H9 (cell line): ENCODE measurements at regions not wholly inside any gene's neighbourhood (a gene's known extent, or its start where the extent isn't known, plus 50 kb on each side); places are given as distances from the start of the nearest gene placed in this dataset.

ENCODE experiments used
- DNase-seq: peaks from one replicate; pipeline ENCODE4 v3.0.0-alpha.2; 2017
- H2AFZ ChIP-seq: one replicate; pipeline ENCODE4 v1.6.1; 2013; ENCODE audit warnings: mild to moderate bottlenecking, low read length, control low read depth, moderate library complexity
- H2AK5ac ChIP-seq: 2 replicates; pipeline ENCODE4 v1.6.1; 2013; ENCODE audit warnings: low read length, control low read depth, mixed read lengths; ENCODE audit not compliant: insufficient read length
- H2BK120ac ChIP-seq: one replicate; pipeline ENCODE4 v1.6.1; 2013; ENCODE audit warnings: low read depth, mild to moderate bottlenecking, low read length, control low read depth, inconsistent platforms; ENCODE audit not compliant: poor library complexity, severe bottlenecking
- H2BK12ac ChIP-seq: 2 replicates; pipeline ENCODE4 v1.6.1; 2013; ENCODE audit warnings: low read length, control low read depth, mixed read lengths, low read depth; ENCODE audit not compliant: insufficient read length
- H2BK15ac ChIP-seq: 2 replicates; pipeline ENCODE4 v1.6.1; 2013; ENCODE audit warnings: low read depth, low read length, control low read depth
- H2BK20ac ChIP-seq: one replicate; pipeline ENCODE4 v1.6.1; 2013; ENCODE audit warnings: low read depth, mild to moderate bottlenecking, low read length, control low read depth, inconsistent platforms; ENCODE audit not compliant: poor library complexity, severe bottlenecking
- H2BK5ac ChIP-seq: 2 replicates; pipeline ENCODE4 v1.6.1; 2013; ENCODE audit warnings: low read length, control low read depth, mixed read lengths; ENCODE audit not compliant: insufficient read length
- H3K14ac ChIP-seq: 2 replicates; pipeline ENCODE4 v1.6.1; 2013; ENCODE audit warnings: low read length, control low read depth; ENCODE audit not compliant: insufficient read depth
- H3K18ac ChIP-seq: 2 replicates; pipeline ENCODE4 v1.6.1; 2013; ENCODE audit warnings: low read depth, mild to moderate bottlenecking, mixed read lengths, low read length, control low read depth; ENCODE audit not compliant: insufficient read length
- H3K23ac ChIP-seq: 2 replicates; pipeline ENCODE4 v1.6.1; 2013; ENCODE audit warnings: low read length, control low read depth, mixed read lengths, low read depth; ENCODE audit not compliant: insufficient read length
- H3K23me2 ChIP-seq: 2 replicates; pipeline ENCODE4 v1.6.1; 2013; ENCODE audit warnings: low read depth, mild to moderate bottlenecking, mixed read lengths, low read length, control low read depth; ENCODE audit not compliant: insufficient read length, poor library complexity, severe bottlenecking
- H3K27ac ChIP-seq: 2 replicates; pipeline ENCODE4 v1.5.1; 2013; ENCODE audit warnings: low read length, control low read depth, mixed read lengths, low read depth; ENCODE audit not compliant: insufficient read length
- H3K27me3 ChIP-seq: 2 replicates; pipeline ENCODE4 v1.6.1; 2013; ENCODE audit warnings: low read length, control low read depth, inconsistent platforms; ENCODE audit not compliant: insufficient read depth
- H3K4ac ChIP-seq: 2 replicates; pipeline ENCODE4 v1.6.1; 2013; ENCODE audit warnings: low read depth, mild to moderate bottlenecking, control low read depth, inconsistent platforms, low read length, moderate library complexity
- H3K4me1 ChIP-seq: 2 replicates; pipeline ENCODE4 v1.6.1; 2013; ENCODE audit warnings: low read length, control low read depth, inconsistent platforms; ENCODE audit not compliant: insufficient read depth
- H3K4me2 ChIP-seq: 2 replicates; pipeline ENCODE4 v1.6.1; 2013; ENCODE audit warnings: low read length, control low read depth, mixed read lengths; ENCODE audit not compliant: insufficient read length, insufficient read depth
- H3K56ac ChIP-seq: 2 replicates; pipeline ENCODE4 v1.6.1; 2013; ENCODE audit warnings: low read depth, mild to moderate bottlenecking, mixed read lengths, low read length, control low read depth; ENCODE audit not compliant: insufficient read length
- H3K79me1 ChIP-seq: 2 replicates; pipeline ENCODE4 v1.6.1; 2013; ENCODE audit warnings: low read depth, mild to moderate bottlenecking, moderate library complexity, low read length, control low read depth, inconsistent platforms; ENCODE audit not compliant: insufficient read depth, poor library complexity, severe bottlenecking
- H3K79me2 ChIP-seq: 2 replicates; pipeline ENCODE4 v1.6.1; 2013; ENCODE audit warnings: low read length, control low read depth, inconsistent platforms; ENCODE audit not compliant: insufficient read depth
- H3K9ac ChIP-seq: 2 replicates; pipeline ENCODE4 v1.6.1; 2013; ENCODE audit warnings: low read length, control low read depth, mixed read lengths; ENCODE audit not compliant: insufficient read length; ENCODE audit errors: extremely low read depth
- H3K9me3 ChIP-seq: one replicate; pipeline ENCODE4 v1.6.1; 2013; ENCODE audit warnings: low read depth, low read length, inconsistent platforms; ENCODE audit not compliant: control insufficient read depth
- H3T11ph ChIP-seq: one replicate; pipeline ENCODE4 v1.6.1; 2013; ENCODE audit warnings: mild to moderate bottlenecking, low read length, control low read depth, inconsistent platforms
- H4K20me1 ChIP-seq: one replicate; pipeline ENCODE4 v1.6.1; 2013; ENCODE audit not compliant: control insufficient read depth, insufficient read length, insufficient read depth
- H4K5ac ChIP-seq: 2 replicates; pipeline ENCODE4 v1.6.1; 2013; ENCODE audit warnings: low read depth, mild to moderate bottlenecking, mixed read lengths, low read length, control low read depth; ENCODE audit not compliant: insufficient read length
- H4K8ac ChIP-seq: replicated peaks from 2 replicates; pipeline ENCODE4 v1.6.1; 2013; ENCODE audit warnings: low read length, control low read depth, mixed read lengths, low read depth; ENCODE audit not compliant: insufficient read length
- H4K91ac ChIP-seq: 2 replicates; pipeline ENCODE4 v1.6.1; 2013; ENCODE audit warnings: low read depth, mild to moderate bottlenecking, moderate library complexity, mixed read lengths, low read length, control low read depth; ENCODE audit not compliant: insufficient read length
- H3K27ac Mint-ChIP-seq, 3 experiments: 2 replicates in 2 of 3; 3 replicates in 1 of 3; pipeline ENCODE4 v1.8.0; 2020 to 2021; ENCODE audit warnings: mixed read lengths in 3 of 3, mild to moderate bottlenecking in 1 of 3, moderate library complexity in 1 of 3
- H3K27me3 Mint-ChIP-seq: 2 replicates; pipeline ENCODE4 v1.8.0; 2021; ENCODE audit warnings: low read depth, mild to moderate bottlenecking, moderate library complexity, mixed read lengths
- H3K36me3 Mint-ChIP-seq, 3 experiments: 2 replicates in 2 of 3; 3 replicates in 1 of 3; pipeline ENCODE4 v1.8.0; 2020 to 2021; ENCODE audit warnings: low read depth in 3 of 3, mixed read lengths in 3 of 3; ENCODE audit not compliant: insufficient read depth in 1 of 3
- H3K4me1 Mint-ChIP-seq, 2 experiments: 2 replicates each; pipeline ENCODE4 v1.8.0; 2020; ENCODE audit warnings: mixed read lengths in 2 of 2
- H3K4me3 Mint-ChIP-seq, 2 experiments: 2 replicates in 1 of 2; 3 replicates in 1 of 2; pipeline ENCODE4 v1.8.0; 2020 to 2021; ENCODE audit warnings: mild to moderate bottlenecking in 2 of 2, mixed read lengths in 2 of 2, moderate library complexity in 1 of 2
- H3K9me3 Mint-ChIP-seq, 2 experiments: 2 replicates in 1 of 2; 3 replicates in 1 of 2; pipeline ENCODE4 v1.8.0; 2020; ENCODE audit warnings: mild to moderate bottlenecking in 2 of 2, mixed read lengths in 2 of 2, moderate library complexity in 1 of 2
- CTCF ChIP-seq: fragments of 200-600 bp; sonication (generic); conservative IDR thresholded peaks from 3 replicates; pipeline ENCODE4 v1.8.0; 2021; ENCODE audit warnings: antibody characterized with exemption, mild to moderate bottlenecking
- WGBS: extraction: QIAGEN DNeasy Blood & Tissue Kit; methylation state at CpG from one replicate; pipeline ENCODE4 v1.1.7; 2013; ENCODE audit warnings: missing lambda C conversion rate, low lambda C conversion rate, mixed read lengths; ENCODE audit not compliant: insufficient read length; ENCODE audit errors: extremely low coverage; 5-methylcytosine and 5-hydroxymethylcytosine counted together

- no peak overlapping the region for H3K4me3 Mint-ChIP-seq
- Histone ChIP-seq H3K4me2 (no peak overlapping the region), H2BK12ac (no peak overlapping the region), H3K79me1 (no peaks in the 10 kb centered on the region), H4K5ac (no peak overlapping the region), H2BK5ac (no peak overlapping the region), H3K9me3 (no peaks in the 10 kb centered on the region), H3K4ac (no peak overlapping the region), H3T11ph (no peak overlapping the region), H3K79me2 (no peaks in the 10 kb centered on the region), H2AK5ac (no peak overlapping the region), H3K23ac (no peak overlapping the region), H2BK15ac (no peak overlapping the region), H4K20me1 (no peaks in the 10 kb centered on the region), H3K56ac (no peak overlapping the region), H4K91ac (no peak overlapping the region), H3K9ac (no peak overlapping the region), H3K27ac (no peak overlapping the region), H3K23me2 (no peaks in the 10 kb centered on the region), H3K27me3 (no peaks in the 10 kb centered on the region), H2BK20ac (no peak overlapping the region), H3K18ac (no peak overlapping the region), H2BK120ac (no peak overlapping the region), H4K8ac (no peak overlapping the region), H3K4me1 (no peaks in the 10 kb centered on the region), H2AFZ (no peak overlapping the region), H3K14ac (no peak overlapping the region)
- peaks cover 6 to 10% of the 10 kb centered on the region in 2 experiments for H3K4me1 Mint-ChIP-seq
- no CpG with 5 or more reads among the region's 6 CpGs for WGBS
- no peaks in the 10 kb centered on the region; a peak in 1 of 5 replicates for H3K9me3 Mint-ChIP-seq
- H3K27ac Mint-ChIP-seq, result no peak overlapping the region
- peaks cover 9% of the 10 kb centered on the region for H3K27me3 Mint-ChIP-seq
- TF ChIP-seq CTCF, result no peak
- H3K36me3 Mint-ChIP-seq, result no peaks in the 10 kb centered on the region
- no peak for DNase-seq
These were observed 83.7 kb downstream of the BOD1 start for GRCh38 chr5:173532689-173533250.
